Fibroblast of upper back skin (primary cell): ENCODE measurements at regions not wholly inside any gene's neighbourhood (a gene's known extent, or its start where the extent isn't known, plus 50 kb on each side); places are given as distances from the start of the nearest gene placed in this dataset.

Source experiments
- DNase-seq: peaks from one replicate; pipeline ENCODE4 v3.0.0-alpha.2; 2013

DNA sequence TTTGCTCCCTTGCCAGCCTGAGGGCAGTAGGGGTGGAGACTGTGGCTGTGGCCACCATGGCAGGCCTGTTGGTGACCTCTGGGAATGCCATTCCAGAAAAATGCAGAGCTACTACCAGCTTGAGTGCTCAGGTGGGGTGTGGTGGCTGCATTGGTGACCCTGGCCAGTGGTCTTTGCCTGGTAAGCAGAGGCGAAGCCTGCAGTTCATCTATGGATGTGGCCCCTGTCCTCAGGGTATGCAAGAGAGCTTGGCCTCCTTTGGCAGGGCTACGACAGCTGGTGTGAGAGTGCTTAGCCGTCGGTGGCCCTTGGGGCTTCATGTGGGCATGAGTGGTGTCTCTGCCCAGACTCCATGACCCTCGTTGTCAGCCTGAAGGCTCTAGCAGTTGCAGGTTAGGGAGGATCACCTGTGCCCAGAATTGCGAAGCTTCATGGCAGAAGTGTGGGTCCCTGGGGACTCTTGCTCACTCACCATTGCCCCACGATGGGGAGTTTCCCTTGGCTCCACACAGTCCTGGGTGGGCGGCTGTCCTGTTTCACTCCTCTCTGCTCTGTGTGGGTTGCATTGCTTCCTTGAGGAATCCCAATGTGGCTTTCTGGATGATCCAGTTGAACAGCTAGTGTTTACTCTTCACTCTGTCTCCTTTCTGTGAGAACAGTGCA lies 117.9 kb upstream of the CDH12 start:
- no peak for DNase-seq

DNA sequence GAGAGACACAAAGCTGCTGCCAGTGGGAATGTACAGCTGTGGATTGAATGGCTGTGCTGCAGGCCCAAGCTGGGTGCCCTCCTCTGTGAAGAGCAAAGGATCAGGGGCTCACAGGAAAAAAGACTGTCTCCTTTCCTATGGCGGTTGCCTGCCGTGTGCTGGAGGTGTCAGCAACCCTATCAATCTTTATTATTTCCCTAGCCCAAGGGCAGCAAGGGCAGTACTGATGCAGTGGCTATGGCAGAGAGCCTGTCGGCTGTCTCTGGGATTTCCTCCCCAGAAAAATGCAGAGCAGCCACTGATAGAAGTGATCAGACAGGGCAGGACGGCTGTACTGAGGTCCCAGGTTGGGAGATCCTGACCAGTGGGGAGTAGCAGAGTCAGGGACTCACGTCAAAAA lies 117.3 kb upstream of the CDH12 start:
- no peak for DNase-seq

DNA sequence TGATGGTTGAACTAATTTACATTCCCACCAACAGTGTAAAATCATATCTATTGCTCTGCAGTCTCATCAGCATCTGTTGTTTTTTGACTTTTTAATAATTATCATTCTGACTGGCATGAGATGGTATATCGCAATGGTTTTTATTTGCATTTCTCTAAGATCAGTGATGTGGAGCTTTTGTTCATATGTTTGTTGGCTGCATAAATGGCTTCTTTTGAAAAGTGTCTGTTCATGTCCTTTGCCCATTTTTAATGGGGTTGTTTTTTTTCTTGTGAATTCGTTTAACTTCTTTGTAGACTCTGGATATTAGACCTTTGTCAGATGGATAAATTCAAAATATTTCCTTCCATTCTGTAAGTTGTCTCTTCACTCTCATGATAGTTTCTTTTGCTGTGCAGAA lies 115.2 kb upstream of the CDH12 start:
- DNase-seq = no peak

DNA sequence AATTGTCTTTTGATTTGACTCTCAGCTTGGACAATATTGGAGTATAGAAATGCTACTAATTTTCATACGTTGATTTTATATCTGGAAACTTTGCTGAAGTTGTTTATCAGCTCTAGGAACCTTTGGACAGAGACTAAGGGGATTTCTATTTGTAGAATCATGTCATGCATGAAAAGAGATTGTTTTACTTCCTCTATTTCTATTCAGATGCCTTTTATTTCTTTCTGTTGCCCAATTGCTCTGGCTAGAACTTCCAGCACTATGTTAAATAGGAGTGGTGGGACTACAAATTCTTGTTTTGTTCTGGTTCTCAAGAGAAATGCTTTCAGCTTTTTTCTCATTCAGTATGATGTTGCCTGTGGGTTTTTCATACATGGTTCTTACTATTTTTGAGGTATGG lies 112.8 kb upstream of the CDH12 start:
- DNase-seq = no peak

DNA sequence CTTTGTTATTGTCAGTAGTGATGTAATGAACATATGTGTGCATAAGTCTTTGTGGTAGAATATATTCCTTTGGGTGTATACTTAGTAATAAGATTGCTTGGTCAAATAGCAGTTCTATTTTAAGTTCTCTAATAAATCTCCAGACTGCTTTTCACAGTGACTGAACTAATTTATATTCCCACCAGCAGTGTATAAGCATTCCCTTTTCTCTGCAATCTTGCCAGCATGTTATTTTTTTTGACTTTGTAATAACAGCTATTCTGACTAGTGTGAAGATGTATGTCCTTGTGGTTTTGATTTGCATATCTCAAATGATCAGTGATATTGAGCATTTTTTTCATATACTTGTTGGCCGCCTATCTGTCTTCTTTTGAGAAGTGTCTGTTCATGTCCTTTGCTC lies 111.5 kb upstream of the CDH12 start:
- no peak for DNase-seq

DNA sequence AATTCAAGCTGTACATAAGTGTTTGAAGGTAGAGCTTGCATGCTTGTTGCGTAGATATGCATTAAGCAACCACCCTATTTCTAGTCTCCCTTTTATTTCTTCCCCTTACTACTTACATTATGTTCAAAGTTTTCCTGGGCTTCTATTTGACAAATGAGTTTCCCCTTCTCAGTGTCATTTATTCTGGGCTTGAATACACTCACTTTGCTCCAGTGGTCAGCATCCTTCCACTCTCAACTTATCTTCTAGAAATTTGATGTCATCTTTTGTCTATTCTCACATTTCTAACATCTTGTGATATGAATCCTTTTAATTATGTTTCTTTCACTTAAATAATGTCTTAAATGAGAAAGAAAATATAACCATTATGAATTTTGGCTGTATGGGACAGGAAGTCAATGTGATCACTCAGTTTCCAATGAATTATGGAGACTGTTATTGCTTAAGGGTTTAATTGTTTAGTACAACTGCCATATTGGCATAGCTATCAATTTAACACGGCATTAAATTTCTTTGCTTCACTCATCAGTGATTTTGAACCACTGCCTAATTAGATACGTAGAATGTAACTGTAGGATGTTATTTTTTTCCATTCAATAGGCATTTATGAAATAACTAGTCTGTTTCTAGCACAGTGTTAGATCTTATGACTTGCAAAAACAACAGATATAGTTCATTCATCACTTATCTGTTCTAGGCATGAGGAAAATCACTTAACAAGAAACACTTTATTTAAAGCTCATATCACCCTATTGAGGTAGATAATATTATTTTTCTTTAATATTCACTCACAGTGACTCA lies 105.5 kb upstream of the CDH12 start:
- no peak for DNase-seq

DNA sequence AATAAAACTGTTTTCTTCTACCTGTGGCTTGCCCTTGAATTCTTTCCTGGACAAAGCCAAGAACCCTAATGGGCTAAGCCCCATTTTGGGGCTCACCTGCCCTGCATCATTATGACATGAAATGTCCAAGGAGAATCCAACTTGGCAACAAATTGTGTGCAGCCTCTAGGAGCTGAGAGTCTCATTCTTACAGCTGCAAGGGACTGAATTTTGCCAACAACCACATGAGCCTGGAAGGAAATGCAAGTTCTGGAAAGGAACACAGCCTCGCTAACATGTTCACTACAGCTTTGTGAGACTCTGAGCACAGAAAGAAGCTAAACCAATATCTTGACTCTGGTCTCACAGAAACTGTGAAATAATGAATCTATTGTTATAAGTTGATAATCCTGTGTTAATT lies 94.8 kb upstream of the CDH12 start:
- no peak for DNase-seq

DNA sequence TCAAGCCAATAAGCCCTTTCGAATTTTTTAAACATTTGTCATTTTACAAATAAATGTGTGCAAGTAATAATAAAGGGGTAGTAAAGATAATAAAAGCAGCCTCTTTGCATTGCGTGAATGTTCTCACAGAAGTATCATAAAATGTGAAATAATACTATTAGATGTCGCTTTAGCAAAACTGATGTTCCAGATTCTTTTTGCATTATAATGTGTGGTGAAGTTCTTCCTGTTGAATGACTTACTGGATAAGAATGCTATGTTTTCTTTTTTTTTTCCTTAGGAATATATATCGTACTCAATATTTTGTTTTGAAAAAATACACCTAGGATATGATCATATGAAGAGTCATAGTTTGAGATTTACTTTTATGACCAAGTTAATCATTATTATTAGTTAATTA lies 85.2 kb upstream of the CDH12 start:
- DNase-seq = no peak

DNA sequence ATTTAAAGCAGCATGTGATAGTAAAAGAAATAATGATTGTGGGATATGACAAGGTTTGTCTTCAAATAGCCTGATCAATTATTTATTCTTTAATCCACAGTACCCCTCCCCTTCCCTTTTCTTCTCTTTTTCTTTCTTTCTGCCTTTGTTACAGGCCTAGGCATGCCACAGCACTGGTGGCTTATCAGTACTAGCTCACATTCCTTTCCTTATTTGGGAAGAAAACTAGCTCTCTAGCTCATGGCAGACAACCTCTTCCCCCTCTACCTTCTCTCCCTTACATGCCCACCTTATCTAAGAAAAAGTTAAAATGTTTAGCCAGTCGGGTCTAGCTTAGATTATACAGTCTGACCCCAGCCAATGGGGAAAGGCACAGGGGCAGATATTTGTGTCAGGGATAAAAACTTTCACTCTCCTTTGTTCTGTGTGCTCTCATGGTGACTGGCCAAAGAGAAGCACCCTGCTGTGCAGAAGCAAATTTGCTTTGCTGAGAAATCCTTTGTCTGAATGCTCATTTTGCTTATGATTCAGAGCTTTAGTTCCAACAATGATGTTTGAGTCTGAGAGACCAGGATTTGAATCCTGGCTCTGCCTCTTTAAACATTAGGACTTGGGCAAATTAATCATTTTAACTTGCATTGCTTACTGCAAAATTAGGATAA lies 75.8 kb upstream of the CDH12 start:
- DNase-seq = no peak

DNA sequence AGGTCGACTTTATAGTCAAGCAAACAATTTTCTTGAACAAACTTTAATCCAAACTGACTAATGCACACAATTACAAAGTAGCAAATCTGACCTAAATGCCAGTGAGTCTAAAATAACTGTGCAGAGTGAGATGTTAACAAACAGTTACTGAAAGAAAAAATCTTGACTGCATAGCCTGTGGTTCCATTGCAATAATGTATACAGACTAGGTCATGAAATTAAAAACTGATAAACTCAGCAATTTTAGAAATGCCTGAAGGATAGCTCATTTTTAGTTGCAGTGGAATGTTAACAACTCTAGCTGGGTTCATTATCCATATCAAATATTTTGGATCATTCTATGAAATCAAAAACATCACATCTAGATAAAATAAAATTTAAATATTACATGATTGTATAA lies 73.4 kb upstream of the CDH12 start:
- DNase-seq = no peak

DNA sequence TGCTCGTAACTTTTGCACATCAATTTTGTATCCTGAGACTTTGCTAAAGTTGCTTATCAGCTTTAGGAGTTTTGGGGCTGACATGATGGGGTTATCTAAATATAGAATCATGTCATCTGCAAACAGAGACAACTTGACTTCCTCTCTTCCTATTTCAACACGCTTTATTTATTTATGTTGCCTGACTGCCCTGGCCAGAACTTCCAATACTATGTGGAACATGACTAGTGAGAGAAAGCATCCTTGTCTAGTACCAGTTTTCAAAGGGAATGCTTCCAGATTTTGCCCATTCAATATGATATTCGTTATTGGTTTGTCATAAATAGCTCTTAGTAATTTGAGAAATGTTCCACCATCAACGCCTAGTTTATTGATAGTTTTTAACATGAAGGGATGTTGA lies 65.4 kb upstream of the CDH12 start:
- no peak for DNase-seq

DNA sequence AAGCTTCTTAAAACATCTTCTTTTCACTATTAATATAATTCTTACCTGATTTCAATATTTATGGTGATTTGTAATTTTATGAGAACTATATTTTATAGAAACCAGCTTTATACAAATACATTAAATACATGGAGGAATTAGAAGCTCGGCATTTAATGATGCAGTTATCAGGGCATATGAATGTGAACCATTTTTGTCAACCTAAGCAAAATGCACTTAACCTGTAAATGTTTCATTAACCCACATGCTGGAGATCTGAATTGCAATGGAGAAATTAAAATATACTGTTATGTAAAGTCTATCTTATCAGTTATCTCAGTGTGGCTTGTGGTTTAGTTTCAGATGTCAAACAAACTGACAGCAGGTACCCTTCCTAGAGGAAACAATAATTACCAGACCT lies 63.2 kb upstream of the CDH12 start:
- no peak for DNase-seq

DNA sequence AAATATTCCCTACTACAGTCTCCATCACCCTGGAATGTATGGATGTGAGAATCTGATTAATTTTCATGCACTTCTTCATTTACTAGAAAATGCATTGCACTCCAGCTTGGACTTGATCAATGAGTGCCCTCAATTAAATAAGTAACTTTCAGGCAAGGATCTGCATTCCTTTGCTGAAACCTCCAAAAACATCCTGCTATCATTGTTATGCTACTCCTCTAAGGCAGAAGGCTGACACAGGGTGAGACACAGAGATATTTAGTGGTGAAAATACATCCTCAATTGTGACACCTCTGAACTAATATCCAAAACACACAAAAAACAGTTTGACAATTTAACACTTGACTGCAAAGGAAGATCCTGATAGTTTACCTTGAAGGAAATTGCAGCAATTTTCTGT lies 57.9 kb upstream of the CDH12 start:
- no peak for DNase-seq

DNA sequence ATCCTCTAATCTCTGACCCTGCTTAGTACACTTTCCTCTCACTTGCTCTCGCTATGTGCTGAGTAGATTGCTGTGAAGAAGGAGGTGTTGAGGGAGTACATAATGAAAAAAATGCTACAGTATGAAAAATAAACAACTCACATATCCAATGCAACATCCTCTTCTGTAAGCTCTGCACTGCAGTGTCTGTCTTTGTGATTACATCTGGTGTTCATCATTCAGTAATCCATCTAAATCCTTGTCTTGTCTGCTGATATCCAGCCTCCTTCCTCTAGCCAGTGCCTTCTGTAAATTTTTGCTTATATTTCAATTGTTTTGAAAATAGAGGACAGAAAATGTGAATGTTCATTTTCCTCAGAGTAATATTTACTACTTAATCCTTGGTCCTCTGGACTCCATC lies 57.4 kb upstream of the CDH12 start:
- DNase-seq = no peak

DNA sequence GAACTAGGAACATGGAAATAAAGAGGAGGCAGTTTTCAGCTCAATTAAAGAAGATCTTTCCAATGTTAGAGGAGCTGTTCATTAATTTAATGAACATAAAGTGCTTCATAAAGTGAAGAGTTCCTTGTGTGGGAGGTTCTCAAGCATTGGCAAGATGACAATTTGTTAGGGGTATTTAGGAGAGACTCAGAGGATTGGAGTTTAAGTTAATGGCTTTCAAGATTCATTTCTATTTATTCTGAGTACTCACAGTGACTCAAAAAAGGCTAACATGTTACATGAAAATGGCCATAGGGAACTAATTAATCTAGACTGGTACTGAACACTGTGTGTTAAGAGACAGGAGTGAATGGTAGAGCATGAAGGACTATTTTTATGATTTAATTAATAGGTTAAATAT lies 55.4 kb upstream of the CDH12 start:
- peak; percentile 7 for DNase-seq

DNA sequence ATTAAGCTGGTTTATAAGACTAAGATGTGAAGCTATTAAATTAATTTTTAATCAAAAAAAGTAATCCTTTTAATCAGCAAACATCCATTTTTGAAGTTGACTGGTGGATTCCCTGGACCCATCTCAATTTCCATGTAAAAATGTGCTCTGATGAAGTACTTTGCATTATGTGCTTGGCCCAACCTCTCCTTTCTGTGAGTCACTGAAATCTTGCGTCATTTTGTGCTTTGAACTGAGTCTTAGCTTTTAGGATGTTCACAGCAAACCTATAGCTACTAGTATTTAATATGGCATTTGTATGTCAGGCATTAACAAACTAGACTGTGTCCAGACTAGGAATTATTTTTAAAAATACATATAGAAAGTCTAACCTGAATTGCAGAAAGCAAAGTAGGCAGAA lies 55.0 kb upstream of the CDH12 start:
- DNase-seq = peak; percentile 47
